ENCODE measurements at regions not wholly inside any gene's neighbourhood (a gene's known extent, or its start where the extent isn't known, plus 50 kb on each side); places are given as distances from the start of the nearest gene placed in this dataset.

GRCh38 chr5:92998456-92998855, 582.6 kb downstream of the NR2F1-AS1 start:
- no peak for TF ChIP-seq E2F1 (CRISPR knock-in tag; IDR thresholded peaks at IDR 0.05)
- no peak for TF ChIP-seq TEAD1 (CRISPR knock-in tag; IDR thresholded peaks at IDR 0.05)
- TF ChIP-seq NR3C1 (CRISPR knock-in tag; conservative IDR thresholded peaks at IDR 0.05; ENCODE audit: low read depth): no peak
- TF ChIP-seq CREB1 (CRISPR knock-in tag; IDR thresholded peaks at IDR 0.05): no peak
- no peak for TF ChIP-seq CREM (CRISPR knock-in tag; IDR thresholded peaks at IDR 0.05)
- TF ChIP-seq ARID4B (CRISPR knock-in tag; IDR thresholded peaks at IDR 0.05; ENCODE audit: borderline replicate concordance): no peak
- TF ChIP-seq CTCF (IDR thresholded peaks at IDR 0.05): no peak
- no peak for TF ChIP-seq SP1 (CRISPR knock-in tag; conservative IDR thresholded peaks at IDR 0.05)
